ENCODE measurements at regions not wholly inside any gene's neighbourhood (a gene's known extent, or its start where the extent isn't known, plus 50 kb on each side); places are given as distances from the start of the nearest gene placed in this dataset.

DNA sequence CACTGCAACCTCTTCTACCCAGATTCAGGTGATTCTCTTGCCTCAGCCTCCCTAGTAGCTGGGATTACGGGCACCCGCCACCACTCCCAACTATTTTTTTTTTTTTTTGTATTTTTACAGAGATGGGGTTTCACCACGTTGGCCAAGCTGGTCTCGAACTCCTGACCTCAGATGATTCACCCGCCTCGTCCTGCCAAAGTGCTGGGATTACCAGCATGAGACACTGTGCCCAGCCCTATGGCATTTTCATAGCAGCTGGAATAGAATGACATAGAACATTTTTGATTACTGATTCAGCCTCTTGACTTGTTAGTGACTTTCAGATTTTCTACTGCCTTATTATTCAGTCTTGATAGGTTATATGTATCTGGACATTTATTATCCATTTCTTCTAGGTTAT is 1046.2 kb downstream of the AMY1C start:
- no peaks in the 10 kb centered on the region for H3K4me1 ChIP-seq (ENCODE audit: control insufficient read depth, insufficient read depth, low read length)
- no peak overlapping the region for H3K9ac ChIP-seq (ENCODE audit: low read depth, low read length)
- no peaks in the 10 kb centered on the region for H3K9me3 ChIP-seq (ENCODE audit: control insufficient read depth, insufficient read depth, low read length)
- no peak overlapping the region for H3K4me3 ChIP-seq (ENCODE audit: low read depth, low read length)
- no peaks in the 10 kb centered on the region for H3K36me3 ChIP-seq (ENCODE audit: control insufficient read depth, insufficient read depth, low read length)
- no peaks in the 10 kb centered on the region for H3K27me3 ChIP-seq (ENCODE audit: control insufficient read depth, insufficient read depth, low read length)

DNA sequence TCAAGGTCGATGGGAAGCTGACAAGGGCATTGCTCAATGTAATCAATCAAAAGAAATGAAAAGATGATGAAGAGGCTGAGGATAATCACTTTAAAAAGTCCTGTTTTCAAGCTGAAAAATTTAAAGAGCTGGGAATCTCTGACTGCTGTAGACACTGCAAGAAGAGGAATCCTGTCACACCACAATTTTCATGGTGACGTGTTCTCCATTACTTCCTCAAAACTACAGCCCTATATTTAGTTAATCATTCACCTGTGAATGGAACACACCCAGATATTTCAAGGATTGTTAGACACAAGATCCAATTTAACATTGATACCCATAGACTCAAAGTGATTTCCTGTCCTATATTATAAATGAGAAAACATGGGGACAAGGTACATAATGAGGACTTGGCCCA is 1048.3 kb downstream of the AMY1C start:
- Histone ChIP-seq H3K27me3 (ENCODE audit: control insufficient read depth, insufficient read depth, low read length) (no peaks in the 10 kb centered on the region), H3K36me3 (ENCODE audit: control insufficient read depth, insufficient read depth, low read length) (no peaks in the 10 kb centered on the region), H3K4me1 (ENCODE audit: control insufficient read depth, insufficient read depth, low read length) (no peaks in the 10 kb centered on the region), H3K4me3 (ENCODE audit: low read depth, low read length) (no peak overlapping the region), H3K9ac (ENCODE audit: low read depth, low read length) (no peak overlapping the region), H3K9me3 (ENCODE audit: control insufficient read depth, insufficient read depth, low read length) (no peaks in the 10 kb centered on the region)

DNA sequence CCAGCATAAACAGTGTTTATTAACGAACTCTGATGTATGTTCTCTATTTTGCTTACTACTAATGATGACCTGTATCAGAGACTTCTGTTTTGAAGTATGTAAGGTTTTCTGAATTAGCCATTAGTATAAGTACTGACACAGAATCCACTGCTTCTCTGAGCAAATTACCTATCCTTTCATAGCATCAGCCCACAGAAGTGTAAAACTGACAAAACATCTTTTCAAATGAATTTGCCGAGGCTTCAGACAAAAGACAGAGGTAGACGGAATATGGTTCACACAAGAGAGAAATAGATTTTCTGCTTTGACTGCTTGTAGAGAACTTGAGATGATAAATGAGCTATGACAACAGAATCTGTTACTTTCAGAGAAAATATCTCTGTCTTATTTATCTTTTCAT is 1051.6 kb downstream of the AMY1C start:
- no peaks in the 10 kb centered on the region for H3K36me3 ChIP-seq (ENCODE audit: control insufficient read depth, insufficient read depth, low read length)
- no peaks in the 10 kb centered on the region for H3K4me1 ChIP-seq (ENCODE audit: control insufficient read depth, insufficient read depth, low read length)
- H3K9ac ChIP-seq (ENCODE audit: low read depth, low read length): no peak overlapping the region
- H3K27me3 ChIP-seq (ENCODE audit: control insufficient read depth, insufficient read depth, low read length): no peaks in the 10 kb centered on the region
- no peaks in the 10 kb centered on the region for H3K9me3 ChIP-seq (ENCODE audit: control insufficient read depth, insufficient read depth, low read length)
- no peak overlapping the region for H3K4me3 ChIP-seq (ENCODE audit: low read depth, low read length)

DNA sequence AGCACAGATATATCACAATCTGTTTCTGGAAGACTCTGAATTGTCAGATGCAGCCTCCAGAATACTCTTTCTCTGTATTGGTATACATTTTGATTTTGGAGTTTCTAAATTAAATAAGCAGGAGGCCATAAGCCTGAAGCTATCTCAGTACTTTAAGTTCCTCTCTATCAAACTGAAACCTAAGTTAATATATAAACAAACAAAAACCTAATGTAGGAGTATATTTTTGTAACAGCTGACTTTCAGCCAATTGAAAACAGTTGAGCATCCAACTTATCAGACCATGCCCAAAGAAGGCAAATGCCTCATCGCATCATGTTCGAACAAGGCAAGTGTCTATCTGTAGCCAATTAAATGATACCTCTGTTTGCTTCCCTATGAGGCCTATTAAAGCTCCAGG is 1054.4 kb downstream of the AMY1C start:
- no peaks in the 10 kb centered on the region for H3K4me1 ChIP-seq (ENCODE audit: control insufficient read depth, insufficient read depth, low read length)
- no peak overlapping the region for H3K9ac ChIP-seq (ENCODE audit: low read depth, low read length)
- no peaks in the 10 kb centered on the region for H3K27me3 ChIP-seq (ENCODE audit: control insufficient read depth, insufficient read depth, low read length)
- no peak overlapping the region for H3K4me3 ChIP-seq (ENCODE audit: low read depth, low read length)
- H3K9me3 ChIP-seq (ENCODE audit: control insufficient read depth, insufficient read depth, low read length): no peaks in the 10 kb centered on the region
- H3K36me3 ChIP-seq (ENCODE audit: control insufficient read depth, insufficient read depth, low read length): no peaks in the 10 kb centered on the region

DNA sequence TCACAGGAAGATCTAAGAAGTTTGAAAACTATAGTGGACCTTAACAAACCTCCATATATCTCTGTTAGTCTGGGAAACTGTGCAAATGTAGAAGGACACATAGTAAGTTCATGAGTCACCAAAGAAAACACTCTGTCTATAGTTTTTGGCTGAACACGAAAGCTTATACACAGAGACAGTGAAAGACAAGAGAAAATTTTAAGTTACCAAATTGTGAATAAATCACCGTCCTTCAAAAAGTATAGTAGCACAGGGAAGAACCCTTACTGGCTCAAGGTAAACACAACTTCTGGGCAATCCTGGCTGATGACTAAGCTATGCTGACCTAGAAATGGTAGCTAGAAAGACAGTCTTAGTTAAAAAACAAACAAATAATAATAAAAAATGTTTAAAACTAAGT is 1057.9 kb downstream of the AMY1C start:
- Histone ChIP-seq H3K27me3 (ENCODE audit: control insufficient read depth, insufficient read depth, low read length) (no peaks in the 10 kb centered on the region), H3K4me3 (ENCODE audit: low read depth, low read length) (no peak overlapping the region), H3K9ac (ENCODE audit: low read depth, low read length) (no peak overlapping the region), H3K4me1 (ENCODE audit: control insufficient read depth, insufficient read depth, low read length) (no peaks in the 10 kb centered on the region), H3K9me3 (ENCODE audit: control insufficient read depth, insufficient read depth, low read length) (no peaks in the 10 kb centered on the region), H3K36me3 (ENCODE audit: control insufficient read depth, insufficient read depth, low read length) (no peaks in the 10 kb centered on the region)

DNA sequence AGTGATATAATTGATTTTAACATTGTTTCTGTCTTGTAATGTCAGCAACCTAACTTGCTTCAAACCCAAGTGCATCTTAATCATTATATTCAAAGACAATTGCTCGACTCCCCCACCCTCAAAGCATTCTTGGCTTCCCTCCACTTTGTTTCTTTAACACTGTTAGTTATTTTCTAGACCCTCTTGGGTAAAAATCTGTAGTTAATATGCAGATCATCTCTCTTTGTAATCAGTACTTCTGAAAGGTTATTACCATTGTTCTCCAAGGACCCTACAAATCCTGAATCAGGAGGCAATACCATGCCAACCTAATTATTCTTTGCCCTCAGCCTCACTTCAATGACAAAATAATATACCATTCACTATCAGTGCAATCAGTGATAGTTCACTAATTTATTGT is 1075.7 kb downstream of the AMY1C start:
- H3K9ac ChIP-seq (ENCODE audit: low read depth, low read length): no peak overlapping the region
- H3K4me3 ChIP-seq (ENCODE audit: low read depth, low read length): no peak overlapping the region
- no peaks in the 10 kb centered on the region for H3K27me3 ChIP-seq (ENCODE audit: control insufficient read depth, insufficient read depth, low read length)
- H3K36me3 ChIP-seq (ENCODE audit: control insufficient read depth, insufficient read depth, low read length): no peaks in the 10 kb centered on the region
- no peaks in the 10 kb centered on the region for H3K9me3 ChIP-seq (ENCODE audit: control insufficient read depth, insufficient read depth, low read length)
- H3K4me1 ChIP-seq (ENCODE audit: control insufficient read depth, insufficient read depth, low read length): no peaks in the 10 kb centered on the region

DNA sequence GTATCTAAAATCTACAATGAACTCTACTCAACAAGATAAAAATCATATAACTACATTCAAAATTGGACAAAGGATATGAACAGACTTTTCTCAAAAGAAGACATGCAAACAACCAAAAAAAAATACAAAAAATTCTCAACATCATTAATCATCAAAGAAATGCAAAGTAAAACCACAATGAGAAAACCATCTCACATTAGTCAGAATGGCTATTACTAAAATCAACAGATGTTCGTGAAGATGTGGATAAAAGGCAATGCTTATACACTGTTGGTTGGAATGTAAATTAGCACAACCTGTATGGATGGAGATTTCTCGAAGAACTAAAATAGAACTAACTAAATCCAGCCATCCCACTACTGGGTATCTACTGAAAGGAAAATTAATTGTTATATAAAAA is 1080.8 kb downstream of the AMY1C start:
- Histone ChIP-seq H3K36me3 (ENCODE audit: control insufficient read depth, insufficient read depth, low read length) (no peaks in the 10 kb centered on the region), H3K9me3 (ENCODE audit: control insufficient read depth, insufficient read depth, low read length) (no peaks in the 10 kb centered on the region), H3K4me3 (ENCODE audit: low read depth, low read length) (no peak overlapping the region), H3K27me3 (ENCODE audit: control insufficient read depth, insufficient read depth, low read length) (no peaks in the 10 kb centered on the region), H3K4me1 (ENCODE audit: control insufficient read depth, insufficient read depth, low read length) (no peaks in the 10 kb centered on the region), H3K9ac (ENCODE audit: low read depth, low read length) (no peak overlapping the region)

DNA sequence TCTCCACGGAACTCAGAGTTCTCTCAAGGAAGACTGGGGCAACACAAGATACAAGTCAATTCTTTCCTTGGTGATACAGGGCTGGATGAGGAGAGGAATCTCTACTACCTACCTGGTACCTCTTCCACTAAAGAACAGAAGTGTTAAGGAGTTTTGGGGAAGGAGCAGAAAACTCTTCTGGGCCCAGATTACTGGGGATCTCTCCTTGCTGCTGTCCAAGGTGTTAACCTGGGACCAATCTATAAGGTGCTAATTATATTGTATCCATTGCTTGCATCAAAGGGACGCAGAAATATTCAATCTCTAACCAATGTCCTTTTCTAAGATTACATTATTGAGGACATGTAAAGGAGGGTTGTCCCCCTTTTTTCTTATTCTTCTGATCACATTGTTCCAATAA is 1102.5 kb downstream of the AMY1C start:
- Histone ChIP-seq H3K4me1 (ENCODE audit: control insufficient read depth, insufficient read depth, low read length) (no peaks in the 10 kb centered on the region), H3K36me3 (ENCODE audit: control insufficient read depth, insufficient read depth, low read length) (no peaks in the 10 kb centered on the region), H3K9ac (ENCODE audit: low read depth, low read length) (no peak overlapping the region), H3K27me3 (ENCODE audit: control insufficient read depth, insufficient read depth, low read length) (no peaks in the 10 kb centered on the region), H3K9me3 (ENCODE audit: control insufficient read depth, insufficient read depth, low read length) (no peaks in the 10 kb centered on the region), H3K4me3 (ENCODE audit: low read depth, low read length) (no peak overlapping the region)

DNA sequence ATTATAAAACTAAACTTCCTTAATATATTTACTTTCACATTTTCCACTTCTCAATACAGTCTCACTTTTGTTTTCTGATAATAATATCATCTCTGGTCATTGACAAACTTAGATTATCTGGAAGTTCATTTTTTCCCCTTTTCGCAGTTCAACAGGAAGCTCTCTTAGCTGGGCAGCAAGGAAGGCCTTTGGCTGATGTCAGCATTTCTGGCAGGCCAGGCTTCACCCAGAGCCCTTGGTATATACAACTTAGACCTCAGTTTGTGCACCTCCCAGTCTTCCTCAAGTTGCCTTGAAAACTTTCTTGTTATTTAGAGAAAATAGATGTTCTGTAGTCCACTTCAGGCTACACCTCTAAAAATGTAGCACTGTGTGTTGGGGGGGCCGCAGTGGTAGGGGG is 1103.6 kb downstream of the AMY1C start:
- no peaks in the 10 kb centered on the region for H3K27me3 ChIP-seq (ENCODE audit: control insufficient read depth, insufficient read depth, low read length)
- H3K9me3 ChIP-seq (ENCODE audit: control insufficient read depth, insufficient read depth, low read length): no peaks in the 10 kb centered on the region

DNA sequence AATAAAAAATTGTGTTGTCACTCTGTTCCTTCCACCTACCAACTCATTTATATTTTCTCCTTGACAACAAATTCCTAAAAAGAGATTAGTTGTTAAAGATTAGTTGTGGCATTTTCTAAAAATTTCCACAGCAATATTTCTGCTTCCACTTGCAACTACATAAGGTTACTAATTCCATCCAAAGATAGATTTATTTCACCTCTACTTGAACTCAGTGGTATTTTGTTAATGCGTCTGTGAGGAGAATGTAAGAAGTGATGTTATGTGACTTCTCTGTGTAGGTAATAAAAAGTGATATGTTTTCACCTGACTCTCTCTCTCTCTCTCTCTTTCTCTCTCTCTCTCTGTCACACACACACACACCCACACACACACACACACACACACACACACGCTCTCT is 1104.8 kb downstream of the AMY1C start:
- H3K27me3 ChIP-seq (ENCODE audit: control insufficient read depth, insufficient read depth, low read length): no peaks in the 10 kb centered on the region
- H3K4me3 ChIP-seq (ENCODE audit: low read depth, low read length): no peak overlapping the region
- H3K36me3 ChIP-seq (ENCODE audit: control insufficient read depth, insufficient read depth, low read length): no peaks in the 10 kb centered on the region
- H3K9ac ChIP-seq (ENCODE audit: low read depth, low read length): no peak overlapping the region
- H3K9me3 ChIP-seq (ENCODE audit: control insufficient read depth, insufficient read depth, low read length): no peaks in the 10 kb centered on the region
- H3K4me1 ChIP-seq (ENCODE audit: control insufficient read depth, insufficient read depth, low read length): no peaks in the 10 kb centered on the region

More for the DNA sequence above, 1103.6 kb downstream of the AMY1C start:
- no peaks in the 10 kb centered on the region for H3K36me3 ChIP-seq (ENCODE audit: control insufficient read depth, insufficient read depth, low read length)
- no peaks in the 10 kb centered on the region for H3K4me1 ChIP-seq (ENCODE audit: control insufficient read depth, insufficient read depth, low read length)
- no peak overlapping the region for H3K4me3 ChIP-seq (ENCODE audit: low read depth, low read length)
- H3K9ac ChIP-seq (ENCODE audit: low read depth, low read length): no peak overlapping the region

DNA sequence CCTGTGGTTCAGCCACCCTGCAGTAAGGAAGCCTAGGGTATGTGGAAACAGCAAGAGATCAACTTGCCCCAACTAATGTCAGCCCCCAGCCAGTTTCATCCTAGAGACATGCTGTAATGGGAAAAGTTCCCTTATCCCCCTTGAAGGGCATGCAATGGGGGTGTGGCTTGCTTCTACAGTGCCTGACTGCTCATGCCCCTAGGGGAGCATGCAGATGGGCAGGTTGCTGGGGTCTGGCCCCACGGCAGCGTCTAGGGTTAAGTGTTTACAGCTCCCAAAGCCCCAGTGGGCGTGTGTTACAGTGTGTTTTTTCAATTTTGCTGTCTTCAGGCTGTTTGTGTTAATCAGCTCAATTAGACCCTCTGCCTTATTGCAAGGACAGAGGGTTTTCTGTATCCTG is 1105.9 kb downstream of the AMY1C start:
- Histone ChIP-seq H3K4me3 (ENCODE audit: low read depth, low read length) (no peak overlapping the region), H3K36me3 (ENCODE audit: control insufficient read depth, insufficient read depth, low read length) (no peaks in the 10 kb centered on the region), H3K4me1 (ENCODE audit: control insufficient read depth, insufficient read depth, low read length) (no peaks in the 10 kb centered on the region), H3K9ac (ENCODE audit: low read depth, low read length) (no peak overlapping the region), H3K9me3 (ENCODE audit: control insufficient read depth, insufficient read depth, low read length) (no peaks in the 10 kb centered on the region), H3K27me3 (ENCODE audit: control insufficient read depth, insufficient read depth, low read length) (no peaks in the 10 kb centered on the region)

DNA sequence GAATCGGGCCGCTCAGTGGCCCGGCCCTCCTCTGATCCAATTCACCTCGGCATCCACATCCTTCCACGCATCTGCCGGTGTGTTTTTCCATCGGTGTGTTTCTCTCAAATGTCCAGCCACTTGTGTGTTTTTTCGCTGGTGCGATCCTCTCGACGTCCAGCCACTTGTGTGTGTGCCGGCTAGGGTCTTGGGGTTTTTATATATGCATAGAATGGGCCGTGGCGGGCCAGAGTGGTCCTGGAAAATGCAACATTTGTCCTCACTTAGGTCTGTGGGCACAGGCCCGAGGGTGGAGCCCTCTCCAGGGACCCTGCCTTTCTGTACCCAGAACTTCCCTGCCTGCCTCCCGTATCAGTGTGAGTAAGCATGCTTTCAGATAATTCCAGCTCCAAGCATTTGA is 1106.4 kb downstream of the AMY1C start:
- no peak overlapping the region for H3K9ac ChIP-seq (ENCODE audit: low read depth, low read length)
- H3K36me3 ChIP-seq (ENCODE audit: control insufficient read depth, insufficient read depth, low read length): no peaks in the 10 kb centered on the region
- no peaks in the 10 kb centered on the region for H3K27me3 ChIP-seq (ENCODE audit: control insufficient read depth, insufficient read depth, low read length)
- no peaks in the 10 kb centered on the region for H3K4me1 ChIP-seq (ENCODE audit: control insufficient read depth, insufficient read depth, low read length)
- H3K4me3 ChIP-seq (ENCODE audit: low read depth, low read length): no peak overlapping the region
- H3K9me3 ChIP-seq (ENCODE audit: control insufficient read depth, insufficient read depth, low read length): no peaks in the 10 kb centered on the region

DNA sequence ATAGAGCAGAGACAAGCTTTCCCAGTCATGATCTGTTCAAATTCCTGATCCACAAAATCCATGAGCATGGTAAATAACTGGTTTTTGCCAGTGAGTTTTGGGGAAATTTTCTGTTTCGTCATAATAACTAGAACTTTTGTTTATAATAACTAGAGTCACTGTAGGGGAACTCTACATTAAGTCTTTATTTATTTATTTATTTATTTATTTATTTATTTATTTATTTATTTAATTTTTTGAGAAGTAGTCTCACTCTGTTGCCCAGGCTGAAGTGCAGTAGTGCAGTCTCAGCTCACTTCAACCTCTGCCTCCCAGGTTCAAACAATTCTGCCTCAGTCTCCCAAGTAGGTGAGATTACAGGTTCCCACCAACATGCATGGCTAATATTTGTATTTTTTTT is 1106.8 kb downstream of the AMY1C start:
- no peak overlapping the region for H3K4me3 ChIP-seq (ENCODE audit: low read depth, low read length)
- H3K9me3 ChIP-seq (ENCODE audit: control insufficient read depth, insufficient read depth, low read length): no peaks in the 10 kb centered on the region
- no peaks in the 10 kb centered on the region for H3K4me1 ChIP-seq (ENCODE audit: control insufficient read depth, insufficient read depth, low read length)
- no peaks in the 10 kb centered on the region for H3K36me3 ChIP-seq (ENCODE audit: control insufficient read depth, insufficient read depth, low read length)
- no peak overlapping the region for H3K9ac ChIP-seq (ENCODE audit: low read depth, low read length)
- H3K27me3 ChIP-seq (ENCODE audit: control insufficient read depth, insufficient read depth, low read length): no peaks in the 10 kb centered on the region

Data from iPS-15b (cell line).